ENCODE measurements at regions not wholly inside any gene's neighbourhood (a gene's known extent, or its start where the extent isn't known, plus 50 kb on each side); places are given as distances from the start of the nearest gene placed in this dataset.

DNA sequence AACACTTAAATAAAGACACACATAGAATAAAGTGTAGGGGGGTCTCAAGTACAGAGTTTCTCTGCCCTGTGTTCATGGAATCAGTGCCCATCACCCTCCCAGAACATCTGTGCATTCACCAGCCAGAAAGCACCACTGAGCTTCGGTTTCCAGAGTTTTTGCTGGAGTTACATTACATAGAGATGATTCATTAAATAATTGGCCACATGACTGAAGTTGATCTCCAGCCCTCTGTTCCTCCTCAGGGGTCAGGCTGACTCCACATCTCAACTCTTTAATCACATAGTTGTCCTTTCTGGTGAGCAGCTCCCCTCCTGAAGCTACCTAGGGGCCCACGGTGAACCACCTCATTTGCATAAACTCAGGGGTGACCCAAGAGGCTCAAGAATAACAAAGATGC is 129.8 kb downstream of the METTL4 start:
- no peak for DNase-seq (ENCODE audit: low read depth)
- TF ChIP-seq, protein P1, sequence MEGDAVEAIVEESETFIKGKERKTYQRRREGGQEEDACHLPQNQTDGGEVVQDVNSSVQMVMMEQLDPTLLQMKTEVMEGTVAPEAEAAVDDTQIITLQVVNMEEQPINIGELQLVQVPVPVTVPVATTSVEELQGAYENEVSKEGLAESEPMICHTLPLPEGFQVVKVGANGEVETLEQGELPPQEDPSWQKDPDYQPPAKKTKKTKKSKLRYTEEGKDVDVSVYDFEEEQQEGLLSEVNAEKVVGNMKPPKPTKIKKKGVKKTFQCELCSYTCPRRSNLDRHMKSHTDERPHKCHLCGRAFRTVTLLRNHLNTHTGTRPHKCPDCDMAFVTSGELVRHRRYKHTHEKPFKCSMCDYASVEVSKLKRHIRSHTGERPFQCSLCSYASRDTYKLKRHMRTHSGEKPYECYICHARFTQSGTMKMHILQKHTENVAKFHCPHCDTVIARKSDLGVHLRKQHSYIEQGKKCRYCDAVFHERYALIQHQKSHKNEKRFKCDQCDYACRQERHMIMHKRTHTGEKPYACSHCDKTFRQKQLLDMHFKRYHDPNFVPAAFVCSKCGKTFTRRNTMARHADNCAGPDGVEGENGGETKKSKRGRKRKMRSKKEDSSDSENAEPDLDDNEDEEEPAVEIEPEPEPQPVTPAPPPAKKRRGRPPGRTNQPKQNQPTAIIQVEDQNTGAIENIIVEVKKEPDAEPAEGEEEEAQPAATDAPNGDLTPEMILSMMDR (IDR thresholded peaks at IDR 0.05; ENCODE audit: insufficient read depth, low read depth, low read length, missing control alignments), result no peak
- H3K4me3 ChIP-seq (ENCODE audit: low read length), result no peak overlapping the region

DNA sequence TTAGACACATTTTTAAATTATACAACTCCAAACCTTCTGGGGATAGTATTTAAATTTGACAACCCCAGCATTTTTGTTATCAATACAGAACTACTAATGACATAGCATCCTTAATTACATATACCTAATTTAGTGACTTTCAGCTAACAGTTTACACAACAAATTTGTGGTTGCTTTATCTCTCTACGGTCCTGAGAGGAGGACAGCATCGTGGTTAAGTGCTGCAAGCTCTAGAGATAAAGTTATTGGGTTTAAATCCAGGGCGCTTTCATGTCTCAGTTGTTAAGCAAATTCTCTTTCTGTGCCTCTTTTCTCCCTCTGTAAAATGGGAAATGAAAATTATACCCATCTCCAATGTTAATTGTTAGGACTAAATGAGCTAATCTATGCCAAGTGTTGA is 129.3 kb downstream of the METTL4 start:
- H3K4me3 ChIP-seq (ENCODE audit: low read length), result no peak overlapping the region
- no peak for DNase-seq (ENCODE audit: low read depth)
- TF ChIP-seq, protein P1 (IDR thresholded peaks at IDR 0.05; ENCODE audit: insufficient read depth, low read depth, low read length, missing control alignments), result no peak

DNA sequence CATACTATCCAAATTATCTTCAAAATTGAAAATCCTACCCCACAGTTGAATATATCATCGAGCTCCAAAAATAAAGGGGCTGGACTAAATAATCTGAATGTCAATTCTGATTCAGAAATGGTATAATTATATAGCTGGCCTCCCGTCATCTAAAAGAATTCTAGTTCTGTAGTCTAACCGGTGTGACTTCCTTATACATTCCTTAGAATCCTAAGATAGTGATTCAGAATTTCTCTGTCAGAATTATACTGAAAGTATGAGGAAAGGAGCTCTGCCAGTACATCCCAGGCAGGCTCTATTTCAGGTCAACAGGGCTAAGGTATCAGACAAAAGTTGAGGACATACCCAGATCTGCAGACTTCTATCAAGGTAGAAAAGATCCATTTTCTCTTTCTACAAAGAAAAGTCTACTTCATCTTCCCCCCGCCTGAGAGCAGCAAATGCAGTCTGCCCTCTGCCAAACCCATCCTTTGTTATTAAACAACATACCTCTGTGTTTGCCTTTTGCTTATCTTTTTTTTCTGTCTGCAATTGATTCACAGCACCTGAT is 128.5 kb downstream of the METTL4 start:
- peak; percentile 72 for DNase-seq (ENCODE audit: low read depth)
- no peak overlapping the region for H3K4me3 ChIP-seq (ENCODE audit: low read length)
- TF ChIP-seq, protein P1 (IDR thresholded peaks at IDR 0.05; ENCODE audit: insufficient read depth, low read depth, low read length, missing control alignments), result no peak

DNA sequence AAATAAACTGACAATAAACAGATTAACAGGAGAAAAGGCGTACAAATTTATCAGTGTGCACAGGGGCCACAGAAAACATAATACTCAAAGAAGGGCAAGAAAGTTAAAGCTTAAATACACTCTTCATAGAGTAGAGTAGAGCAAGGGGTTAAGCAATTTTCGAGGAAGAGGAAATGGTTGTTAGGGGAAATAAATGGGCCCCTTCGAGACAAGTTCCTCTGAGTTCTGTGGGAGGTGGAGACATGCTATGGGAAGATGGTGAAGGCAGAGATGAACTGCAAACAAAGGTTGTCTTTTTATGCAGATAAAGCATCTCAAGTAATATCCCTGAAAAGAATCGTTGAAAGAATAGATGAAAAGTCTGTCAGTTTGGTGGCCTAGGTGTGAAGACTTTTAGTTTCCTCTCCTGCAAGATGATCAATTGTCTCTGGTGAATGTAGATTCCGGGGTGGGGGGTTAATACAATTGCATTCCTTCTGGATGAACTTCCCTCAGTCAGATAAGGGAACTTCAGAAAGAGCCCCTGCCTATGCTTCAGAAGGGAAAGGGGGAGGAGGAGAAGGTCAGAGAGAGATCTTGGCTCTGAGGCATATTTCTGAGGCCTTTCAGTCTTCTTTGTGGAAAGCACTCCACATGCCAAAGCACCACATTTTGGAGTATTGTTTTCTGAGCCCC is 127.0 kb downstream of the METTL4 start:
- DNase-seq (ENCODE audit: low read depth), result no peak
- no peak overlapping the region for H3K4me3 ChIP-seq (ENCODE audit: low read length)
- TF ChIP-seq, protein P1 (IDR thresholded peaks at IDR 0.05; ENCODE audit: insufficient read depth, low read depth, low read length, missing control alignments), result no peak

DNA sequence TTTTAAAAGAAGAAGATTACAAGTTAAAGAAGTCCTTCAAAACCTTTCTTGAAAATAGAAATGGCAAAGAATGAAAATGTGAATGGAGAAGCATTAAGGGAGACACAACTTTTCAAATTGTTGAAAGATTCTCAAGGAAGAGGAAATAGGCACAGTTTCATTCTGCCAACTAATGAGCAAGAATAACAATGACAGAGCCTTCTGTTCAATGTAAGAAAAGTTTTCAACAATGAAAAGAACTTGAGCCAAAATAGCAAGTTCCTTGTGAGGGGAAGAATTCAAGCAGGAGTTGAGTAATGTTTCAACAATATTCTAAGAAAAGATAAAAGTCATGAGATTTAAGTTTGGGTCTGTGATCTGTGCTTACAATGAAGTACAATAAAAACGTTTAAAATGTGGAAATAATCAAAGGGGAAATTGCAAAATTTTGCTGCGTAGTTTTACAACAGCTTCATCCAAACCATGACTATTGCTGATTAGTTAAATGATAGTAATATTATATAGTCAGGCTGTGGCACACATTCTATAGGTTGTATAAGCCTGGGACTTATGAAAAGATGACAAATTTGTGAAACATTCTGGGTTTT is 122.6 kb downstream of the METTL4 start:
- no peak for DNase-seq (ENCODE audit: low read depth)
- TF ChIP-seq, protein P1 (IDR thresholded peaks at IDR 0.05; ENCODE audit: insufficient read depth, low read depth, low read length, missing control alignments), result no peak
- no peak overlapping the region for H3K4me3 ChIP-seq (ENCODE audit: low read length)

DNA sequence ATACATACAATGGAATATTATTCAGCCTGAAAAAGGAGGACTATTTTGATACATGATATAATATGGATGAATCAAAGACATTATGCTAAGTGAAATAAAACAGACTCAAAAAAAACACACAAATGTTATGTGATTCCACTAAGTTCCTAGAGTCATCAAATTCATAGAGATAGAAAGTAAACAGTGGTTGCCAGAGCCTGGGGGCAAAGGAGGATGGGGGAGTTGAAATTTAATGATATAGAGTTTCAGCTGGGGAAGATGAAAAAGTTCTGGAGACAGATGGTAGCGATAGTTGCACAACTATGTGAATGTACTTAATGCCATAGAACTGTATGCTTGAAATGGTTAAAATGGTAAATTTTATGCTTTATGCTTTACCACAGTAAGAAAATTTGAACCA is 119.7 kb downstream of the METTL4 start:
- no peak overlapping the region for H3K4me3 ChIP-seq (ENCODE audit: low read length)
- TF ChIP-seq, protein P1 (IDR thresholded peaks at IDR 0.05; ENCODE audit: insufficient read depth, low read depth, low read length, missing control alignments), result no peak
- no peak for DNase-seq (ENCODE audit: low read depth)
